H54 (cell line): ENCODE measurements at regions not wholly inside any gene's neighbourhood (a gene's known extent, or its start where the extent isn't known, plus 50 kb on each side); places are given as distances from the start of the nearest gene placed in this dataset.

Source experiments
- DNase-seq: peaks from one replicate; pipeline ENCODE4 v3.0.0; 2011; ENCODE audit warnings: low spot score, mixed read lengths; ENCODE audit not compliant: insufficient read length
- FAIRE-seq: peaks from 3 replicates; lab custom pipeline; 2011; peaks lifted over from hg19 to GRCh38; lab: Jason Lieb, UNC
- POLR2A ChIP-seq: IDR thresholded peaks from 2 replicates; pipeline ENCODE4 v1.6.1; 2011; ENCODE audit warnings: low read depth, mild to moderate bottlenecking, low read length

DNA sequence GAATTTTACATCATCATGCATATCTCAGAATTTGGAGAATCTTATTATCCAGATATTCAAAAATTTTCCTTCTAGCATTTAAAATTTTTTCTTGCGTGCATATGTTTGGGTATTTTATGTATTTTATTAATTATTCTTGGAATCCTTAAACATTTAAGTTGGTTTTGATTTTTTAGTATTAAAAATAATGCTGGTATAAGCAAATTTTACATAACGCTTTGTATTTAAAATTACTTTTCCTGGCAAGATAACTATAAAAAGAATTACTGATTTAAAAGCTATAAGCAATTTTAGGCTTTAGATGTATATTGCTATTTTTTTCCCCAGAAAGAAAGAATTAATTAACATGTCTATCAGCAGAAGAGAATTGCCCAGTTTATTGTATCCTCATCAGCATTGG, 224.6 kb upstream of the STXBP6 start:
- FAIRE-seq (no peak), DNase-seq (no peak)
- no peak for TF ChIP-seq POLR2A

GRCh38 chr14:25267186-25267585, 217.2 kb upstream of the STXBP6 start:
- no peak for TF ChIP-seq POLR2A
- no peak for FAIRE-seq
- no peak for DNase-seq

DNA sequence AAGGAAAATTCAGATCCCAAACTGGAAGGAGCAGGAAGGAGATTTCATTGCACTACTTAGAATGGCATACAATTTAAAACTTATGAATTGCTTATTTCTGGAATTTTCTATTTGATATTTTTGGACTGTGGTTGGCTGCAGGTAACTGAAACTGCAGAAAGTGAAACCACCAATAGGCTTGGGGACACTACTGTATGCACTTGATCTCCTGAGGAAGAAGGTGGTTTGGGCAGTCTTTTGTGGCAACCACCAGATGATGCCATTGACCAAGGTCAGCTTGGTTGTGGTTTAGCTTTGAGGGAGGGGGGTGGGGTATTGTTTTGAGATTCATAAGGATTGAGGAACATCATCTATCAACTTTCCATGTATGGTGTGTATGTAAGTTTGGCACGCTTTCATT, 209.5 kb upstream of the STXBP6 start:
- TF ChIP-seq POLR2A = no peak
- no peak for FAIRE-seq
- DNase-seq = no peak

GRCh38 chr14:25252793-25253192, 202.8 kb upstream of the STXBP6 start:
- no peak for TF ChIP-seq POLR2A
- FAIRE-seq (no peak), DNase-seq (no peak)

DNA sequence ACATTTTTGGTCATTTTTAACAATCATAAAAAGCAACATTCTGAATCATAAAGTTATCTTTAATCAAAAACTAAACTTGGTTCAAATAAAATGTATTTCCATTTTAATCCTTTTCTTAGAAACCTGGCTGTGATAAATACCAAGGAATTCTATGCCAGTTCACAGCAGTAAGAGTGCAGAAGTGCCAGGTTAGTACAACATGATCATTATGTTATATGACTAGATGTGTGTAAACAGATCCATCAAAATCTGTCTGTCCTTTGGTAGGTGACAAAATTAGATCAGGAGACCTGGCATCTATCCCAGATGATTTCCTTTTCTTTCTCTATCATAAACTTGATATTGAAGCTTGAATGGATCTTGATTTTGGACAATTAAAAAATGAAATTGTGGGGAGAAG, 200.6 kb upstream of the STXBP6 start:
- no peak for FAIRE-seq
- DNase-seq = no peak
- TF ChIP-seq POLR2A = no peak

DNA sequence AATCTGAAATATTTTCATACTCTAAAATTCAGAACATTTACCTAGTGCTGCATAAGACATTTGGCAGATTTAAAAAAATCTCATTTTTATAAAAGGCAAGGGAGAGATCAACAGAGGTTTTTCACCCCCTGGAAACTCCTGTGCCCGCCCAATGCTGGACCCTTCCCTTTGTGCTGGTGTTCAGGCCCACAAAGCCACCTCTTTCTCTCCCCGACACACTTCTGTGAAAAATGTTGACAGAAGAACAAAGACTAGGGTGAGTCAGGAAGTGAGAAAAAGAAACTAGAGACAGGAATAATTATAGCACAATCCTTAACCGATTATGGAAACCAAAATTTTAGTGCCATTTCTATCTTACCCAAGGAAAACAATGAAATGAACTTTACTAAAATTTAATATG, 197.7 kb upstream of the STXBP6 start:
- no peak for FAIRE-seq
- no peak for TF ChIP-seq POLR2A
- no peak for DNase-seq

DNA sequence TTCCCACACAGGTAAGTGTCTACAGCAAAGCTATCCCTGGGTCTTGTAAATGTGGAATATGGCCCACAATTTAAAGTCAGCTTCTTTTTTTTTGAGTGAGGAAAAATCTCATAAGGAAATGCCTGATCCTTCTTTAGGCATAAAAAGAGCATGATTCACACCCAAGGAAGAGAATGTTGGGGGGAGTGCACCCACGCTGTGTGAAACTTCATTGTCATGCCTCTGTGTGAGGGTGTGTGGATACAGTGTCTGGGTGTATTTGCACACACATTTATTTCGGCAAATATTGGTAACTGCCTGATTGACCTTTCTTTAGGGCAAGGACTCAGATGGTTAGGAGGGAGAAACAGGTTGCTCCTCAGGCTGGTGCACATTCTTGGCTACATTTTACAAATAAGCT, 196.8 kb upstream of the STXBP6 start:
- DNase-seq (no peak), FAIRE-seq (no peak)
- no peak for TF ChIP-seq POLR2A

GRCh38 chr14:25239170-25239569, 189.2 kb upstream of the STXBP6 start:
- FAIRE-seq = no peak
- no peak for DNase-seq
- TF ChIP-seq POLR2A = no peak

GRCh38 chr14:25237845-25238244, 187.9 kb upstream of the STXBP6 start:
- FAIRE-seq (no peak), DNase-seq (no peak)
- no peak for TF ChIP-seq POLR2A

GRCh38 chr14:25233613-25234012, 183.7 kb upstream of the STXBP6 start:
- DNase-seq = no peak
- TF ChIP-seq POLR2A = no peak
- FAIRE-seq = no peak

- DNase-seq (no peak), FAIRE-seq (no peak)
- TF ChIP-seq POLR2A = no peak
These were observed 181.1 kb upstream of the STXBP6 start for GRCh38 chr14:25231004-25231403.

- no peak for TF ChIP-seq POLR2A
- FAIRE-seq = no peak
- DNase-seq = no peak
These were observed 176.3 kb upstream of the STXBP6 start for GRCh38 chr14:25226214-25226613.

DNA sequence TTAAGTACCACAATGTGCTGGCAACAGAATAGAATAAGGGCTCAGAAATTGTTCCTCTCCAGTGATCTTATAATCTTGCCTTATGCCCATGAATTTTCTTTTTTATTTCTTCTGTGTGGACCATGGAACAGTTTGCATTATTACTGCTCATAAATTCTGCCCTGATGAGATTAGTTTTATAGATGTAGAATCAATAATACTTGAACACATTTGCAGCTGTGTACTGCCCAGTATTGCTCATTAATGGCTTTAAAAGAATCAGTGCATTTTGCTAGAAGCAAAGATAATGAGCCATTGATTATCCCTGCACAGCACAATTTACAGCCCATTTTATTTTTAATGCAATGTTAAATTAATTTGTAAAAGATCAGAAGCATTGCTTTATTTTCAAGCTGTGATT, 172.3 kb upstream of the STXBP6 start:
- no peak for DNase-seq
- no peak for FAIRE-seq
- TF ChIP-seq POLR2A = no peak

GRCh38 chr14:25220514-25220913, 170.6 kb upstream of the STXBP6 start:
- FAIRE-seq = no peak
- TF ChIP-seq POLR2A = no peak
- no peak for DNase-seq

GRCh38 chr14:25215607-25216006, 165.7 kb upstream of the STXBP6 start:
- FAIRE-seq (no peak), DNase-seq (no peak)
- no peak for TF ChIP-seq POLR2A

GRCh38 chr14:25197885-25198284, 147.9 kb upstream of the STXBP6 start:
- no peak for TF ChIP-seq POLR2A
- DNase-seq (no peak), FAIRE-seq (no peak)

GRCh38 chr14:25180221-25180620, 130.3 kb upstream of the STXBP6 start:
- DNase-seq (no peak), FAIRE-seq (no peak)
- no peak for TF ChIP-seq POLR2A
